ENCODE measurements at regions not wholly inside any gene's neighbourhood (a gene's known extent, or its start where the extent isn't known, plus 50 kb on each side); places are given as distances from the start of the nearest gene placed in this dataset.

GRCh38 chr16:59213952-59214351 lies 479.8 kb upstream of the GOT2 start:
- TF ChIP-seq POLR2AphosphoS5 (IDR thresholded peaks at IDR 0.05), result no peak
- TF ChIP-seq CTCF (IDR thresholded peaks at IDR 0.05), result no peak
- no peak for TF ChIP-seq POLR2A (IDR thresholded peaks at IDR 0.05)
- no peak for TF ChIP-seq EP300 (IDR thresholded peaks at IDR 0.05)

Measured in stomach (tissue), 4 donors.